ENCODE measurements at regions not wholly inside any gene's neighbourhood (a gene's known extent, or its start where the extent isn't known, plus 50 kb on each side); places are given as distances from the start of the nearest gene placed in this dataset.

DNA sequence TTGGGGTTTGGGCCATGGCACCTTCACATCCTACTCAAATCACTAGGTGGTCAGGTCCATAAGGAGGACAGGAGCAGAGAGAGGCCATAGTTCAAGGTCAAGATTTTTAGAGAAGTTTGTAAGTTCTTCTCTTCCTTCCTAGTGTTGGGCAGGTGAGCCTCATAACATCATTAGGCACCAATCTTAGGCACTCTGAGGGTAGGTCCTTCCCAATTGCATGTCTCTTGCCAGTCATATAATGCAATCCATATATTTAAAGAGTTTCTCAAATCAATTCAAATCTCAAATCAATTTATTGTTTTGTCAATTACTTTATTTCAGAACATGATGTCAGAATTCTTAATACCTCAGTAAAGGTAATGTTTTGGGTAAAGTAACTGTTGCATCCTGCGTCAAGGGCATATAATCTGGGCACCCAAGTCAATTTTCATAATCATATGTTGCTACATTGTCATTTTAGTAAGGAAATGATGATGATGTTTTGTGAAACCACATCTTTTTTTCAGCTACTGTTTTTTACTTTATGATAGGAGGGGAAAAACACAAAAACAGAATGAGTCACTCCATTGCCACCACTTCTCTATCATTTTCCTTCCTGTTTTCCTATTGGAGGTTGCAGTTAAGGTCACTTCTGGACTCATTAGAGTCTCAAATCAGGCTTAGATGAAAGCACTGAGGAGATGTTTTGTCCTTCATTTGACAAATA, 122.7 kb downstream of the UCHL5 start:
- TF ChIP-seq POLR2A (IDR thresholded peaks at IDR 0.05): no peak
- TF ChIP-seq, protein P1, sequence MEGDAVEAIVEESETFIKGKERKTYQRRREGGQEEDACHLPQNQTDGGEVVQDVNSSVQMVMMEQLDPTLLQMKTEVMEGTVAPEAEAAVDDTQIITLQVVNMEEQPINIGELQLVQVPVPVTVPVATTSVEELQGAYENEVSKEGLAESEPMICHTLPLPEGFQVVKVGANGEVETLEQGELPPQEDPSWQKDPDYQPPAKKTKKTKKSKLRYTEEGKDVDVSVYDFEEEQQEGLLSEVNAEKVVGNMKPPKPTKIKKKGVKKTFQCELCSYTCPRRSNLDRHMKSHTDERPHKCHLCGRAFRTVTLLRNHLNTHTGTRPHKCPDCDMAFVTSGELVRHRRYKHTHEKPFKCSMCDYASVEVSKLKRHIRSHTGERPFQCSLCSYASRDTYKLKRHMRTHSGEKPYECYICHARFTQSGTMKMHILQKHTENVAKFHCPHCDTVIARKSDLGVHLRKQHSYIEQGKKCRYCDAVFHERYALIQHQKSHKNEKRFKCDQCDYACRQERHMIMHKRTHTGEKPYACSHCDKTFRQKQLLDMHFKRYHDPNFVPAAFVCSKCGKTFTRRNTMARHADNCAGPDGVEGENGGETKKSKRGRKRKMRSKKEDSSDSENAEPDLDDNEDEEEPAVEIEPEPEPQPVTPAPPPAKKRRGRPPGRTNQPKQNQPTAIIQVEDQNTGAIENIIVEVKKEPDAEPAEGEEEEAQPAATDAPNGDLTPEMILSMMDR (IDR thresholded peaks at IDR 0.05): no peak
- TF ChIP-seq POLR2AphosphoS5 (IDR thresholded peaks at IDR 0.05): peak in 1 of 2 donors; percentile 28

All from upper lobe of left lung (tissue), 4 donors.